Transverse colon (tissue), 4 donors: ENCODE measurements at regions not wholly inside any gene's neighbourhood (a gene's known extent, or its start where the extent isn't known, plus 50 kb on each side); places are given as distances from the start of the nearest gene placed in this dataset.
"Not testable (repeated sequence)": the region's sequence is repeated elsewhere in the genome, so short reads cannot be mapped to it uniquely, and the experiment has no call there.

Source experiments
- DNase-seq: peaks from one replicate; pipeline ENCODE4 v3.0.0-alpha.2; 2019
- H3K27ac ChIP-seq, 4 donors: fragments of 200-600 bp; sonication (generic); 2 replicates each; pipeline ENCODE4 v1.5.1; 2016 to 2018; ENCODE audit warnings: inconsistent platforms in 4 of 4
- H3K27me3 ChIP-seq: fragments of 200-600 bp; sonication (generic); 2 replicates; pipeline ENCODE4 v1.5.1; 2017; ENCODE audit warnings: inconsistent platforms
- H3K36me3 ChIP-seq, 4 donors: fragments of 200-600 bp; sonication (generic); 2 replicates each; pipeline ENCODE4 v1.5.1; 2017 to 2019; ENCODE audit warnings: inconsistent platforms in 4 of 4
- H3K4me1 ChIP-seq, 4 donors: fragments of 200-600 bp; sonication (generic); 2 replicates each; pipeline ENCODE4 v1.5.1; 2017 to 2020; ENCODE audit warnings: inconsistent platforms in 4 of 4
- H3K4me3 ChIP-seq, 4 donors: fragments of 200-600 bp; sonication (generic); 1 replicate in 1 of 4; 2 replicates in 3 of 4; pipeline versions ENCODE4 v1.5.1 to v1.6.1; 2017 to 2019; ENCODE audit warnings: inconsistent platforms in 4 of 4
- H3K9me3 ChIP-seq, 2 donors: fragments of 200-600 bp; sonication (generic); 2 replicates each; pipeline ENCODE4 v1.5.1; 2017 to 2019; ENCODE audit warnings: inconsistent platforms in 2 of 2
- EP300 ChIP-seq: sonication (generic); formaldehyde crosslinking; IDR thresholded peaks from one replicate; pipeline ENCODE4 v1.6.1; 2017; ENCODE audit warnings: antibody characterized with exemption, low read depth
- POLR2AphosphoS5 ChIP-seq, 3 donors: sonication (generic); formaldehyde crosslinking; IDR thresholded peaks; one replicate each; pipeline ENCODE4 v1.6.1; 2016; ENCODE audit warnings: antibody characterized with exemption in 3 of 3
- WGBS, 2 donors: methylation state at CpG; one replicate each; pipeline ENCODE4 v1.1.5; 2018; ENCODE audit warnings: low coverage in 1 of 2; 5-methylcytosine and 5-hydroxymethylcytosine counted together
- in situ Hi-C, 4 donors: fragments of 200-750 bp; cut with MboI; loops; one replicate each; pipeline versions ENCODE4 v1.15.0 to v1.15.1; 2017; ENCODE audit warnings: low sequenced_read_pairs in 3 of 4, low pct_ligation_motif_present in 1 of 4, low pct_unique_long_range_greater_than_20kb in 1 of 4
- intact Hi-C: fragments of 100-400 bp; cut with DNase I; formaldehyde crosslinking; loops from one replicate; pipeline ENCODE4 v1.15.1; 2023; ENCODE audit warnings: low total_unique reads

GRCh38 chr2:131626565-131626964, 98.9 kb downstream of the CCDC74A start:
- H3K4me3 ChIP-seq, H3K27ac ChIP-seq, in situ Hi-C loops, DNase-seq, H3K27me3 ChIP-seq, H3K4me1 ChIP-seq, intact Hi-C loops, H3K9me3 ChIP-seq, H3K36me3 ChIP-seq: not testable (repeated sequence)
- 88% methylated on average over 17 of the region's 19 CpGs; no CpG with 5 or more reads in 1 of the 2 donors for WGBS, 2 donors

- intact Hi-C loops = not testable (repeated sequence)
- 49 to 54% methylated on average over 2 of the region's 2 CpGs for WGBS, 2 donors
Measured at GRCh38 chr2:131627777-131628176, 100.1 kb downstream of the CCDC74A start.

GRCh38 chr2:131631648-131632047, 104.0 kb downstream of the CCDC74A start:
- H3K36me3 ChIP-seq, intact Hi-C loops, H3K27me3 ChIP-seq, DNase-seq, H3K9me3 ChIP-seq, in situ Hi-C loops, H3K4me1 ChIP-seq, H3K27ac ChIP-seq, H3K4me3 ChIP-seq: not testable (repeated sequence)
- 92 to 100% methylated on average over 2 of the region's 2 CpGs for WGBS, 2 donors

More at GRCh38 chr2:131627777-131628176, 100.1 kb downstream of the CCDC74A start:
- H3K36me3 ChIP-seq, in situ Hi-C loops, H3K4me1 ChIP-seq, H3K27ac ChIP-seq, DNase-seq, H3K27me3 ChIP-seq, H3K9me3 ChIP-seq, H3K4me3 ChIP-seq: not testable (repeated sequence)

- DNase-seq, H3K27ac ChIP-seq, H3K36me3 ChIP-seq, H3K9me3 ChIP-seq, in situ Hi-C loops, H3K4me3 ChIP-seq, H3K27me3 ChIP-seq, H3K4me1 ChIP-seq, intact Hi-C loops: not testable (repeated sequence)
- WGBS, 2 donors = 83% methylated on average over 6 of the region's 8 CpGs; no CpG with 5 or more reads in 1 of the 2 donors
Measured at GRCh38 chr2:131633405-131633804, 105.7 kb downstream of the CCDC74A start.

- H3K4me3 ChIP-seq, intact Hi-C loops: not testable (repeated sequence)
Measured at GRCh38 chr2:131633827-131634695, 106.4 kb downstream of the CCDC74A start.

GRCh38 chr2:131635611-131636010, 107.9 kb downstream of the CCDC74A start:
- intact Hi-C loops = no loop called here

More at GRCh38 chr2:131633827-131634695, 106.4 kb downstream of the CCDC74A start:
- DNase-seq, in situ Hi-C loops, H3K4me1 ChIP-seq, H3K27me3 ChIP-seq, H3K27ac ChIP-seq, H3K36me3 ChIP-seq, H3K9me3 ChIP-seq: not testable (repeated sequence)
- WGBS, 2 donors = 79% methylated on average over 7 of the region's 10 CpGs; no CpG with 5 or more reads in 1 of the 2 donors

GRCh38 chr2:131636704-131637308, 109.1 kb downstream of the CCDC74A start:
- H3K27me3 ChIP-seq, H3K4me1 ChIP-seq, in situ Hi-C loops, DNase-seq, H3K27ac ChIP-seq, H3K9me3 ChIP-seq, intact Hi-C loops, H3K36me3 ChIP-seq, H3K4me3 ChIP-seq: not testable (repeated sequence)
- WGBS, 2 donors = 79% methylated on average over 7 of the region's 7 CpGs; no CpG with 5 or more reads in 1 of the 2 donors

More at GRCh38 chr2:131635611-131636010, 107.9 kb downstream of the CCDC74A start:
- H3K36me3 ChIP-seq = no peaks in the 10 kb centered on the region
- WGBS, 2 donors = 77 to 100% methylated on average over 1 to 9 of the region's 9 CpGs
- in situ Hi-C loops = no loop called here
- H3K9me3 ChIP-seq = no peaks in the 10 kb centered on the region
- no peak overlapping the region for H3K27ac ChIP-seq
- DNase-seq = no peak
- H3K4me1 ChIP-seq = no peaks in the 10 kb centered on the region
- H3K27me3 ChIP-seq = no peaks in the 10 kb centered on the region
- TF ChIP-seq EP300 (no peak), POLR2AphosphoS5 (IDR thresholded peaks at IDR 0.05) (no peak)
- H3K4me3 ChIP-seq = no peak overlapping the region

GRCh38 chr2:131639001-131639620, 111.4 kb downstream of the CCDC74A start:
- in situ Hi-C loops, H3K36me3 ChIP-seq, H3K4me3 ChIP-seq, H3K9me3 ChIP-seq, DNase-seq, H3K4me1 ChIP-seq, H3K27ac ChIP-seq, H3K27me3 ChIP-seq, intact Hi-C loops: not testable (repeated sequence)
- 47 to 61% methylated on average over 4 of the region's 4 CpGs for WGBS, 2 donors
